ENCODE measurements at regions not wholly inside any gene's neighbourhood (a gene's known extent, or its start where the extent isn't known, plus 50 kb on each side); places are given as distances from the start of the nearest gene placed in this dataset.

DNA sequence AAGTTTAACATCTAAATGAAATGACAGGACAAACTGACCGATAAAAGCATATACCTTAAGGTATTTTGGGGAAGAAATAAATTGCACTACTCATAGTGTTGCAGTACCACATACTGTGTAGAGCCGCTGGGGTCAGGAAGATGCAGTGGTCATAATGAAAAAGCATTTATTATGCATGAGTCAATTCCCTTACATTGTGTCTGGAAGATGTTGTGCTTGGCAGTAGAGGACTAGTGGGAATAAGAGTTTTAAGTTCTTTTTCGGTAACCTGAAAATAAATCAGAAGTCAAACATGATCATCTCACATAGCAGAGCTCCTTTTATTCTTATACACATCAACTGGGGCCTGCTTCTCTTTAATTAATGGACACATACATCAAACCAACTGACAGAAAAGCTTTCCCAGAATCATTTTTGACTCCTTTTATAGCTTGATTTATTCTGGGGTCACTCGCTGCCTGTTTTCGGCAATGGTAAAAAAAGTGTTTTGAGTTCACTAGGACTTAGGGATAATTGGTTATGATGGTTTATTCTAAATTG is 262.5 kb upstream of the CHD1 start:
- TF ChIP-seq RXRA (IDR thresholded peaks at IDR 0.05; ENCODE audit: insufficient read depth, low read depth, low read length) (no peak), CHD2 (IDR thresholded peaks at IDR 0.05; ENCODE audit: low read length) (no peak), CBX5 (IDR thresholded peaks at IDR 0.05; ENCODE audit: low read depth, low read length) (no peak), POLR2A (IDR thresholded peaks at IDR 0.05; ENCODE audit: control extremely low read depth in 1 of 2, low read depth in 2 of 2, low read length in 2 of 2) (no peak), BRCA1 (IDR thresholded peaks at IDR 0.05; ENCODE audit: low read depth, low read length) (no peak), GABPA (IDR thresholded peaks at IDR 0.05; ENCODE audit: borderline replicate concordance, insufficient read depth, low read length) (no peak), RFX5 (IDR thresholded peaks at IDR 0.05; ENCODE audit: borderline replicate concordance, low read depth, low read length) (no peak), ZNF274 (IDR thresholded peaks at IDR 0.05; ENCODE audit: borderline replicate concordance, extremely low read depth, low read length) (no peak)
- TF ChIP-seq, protein P1, sequence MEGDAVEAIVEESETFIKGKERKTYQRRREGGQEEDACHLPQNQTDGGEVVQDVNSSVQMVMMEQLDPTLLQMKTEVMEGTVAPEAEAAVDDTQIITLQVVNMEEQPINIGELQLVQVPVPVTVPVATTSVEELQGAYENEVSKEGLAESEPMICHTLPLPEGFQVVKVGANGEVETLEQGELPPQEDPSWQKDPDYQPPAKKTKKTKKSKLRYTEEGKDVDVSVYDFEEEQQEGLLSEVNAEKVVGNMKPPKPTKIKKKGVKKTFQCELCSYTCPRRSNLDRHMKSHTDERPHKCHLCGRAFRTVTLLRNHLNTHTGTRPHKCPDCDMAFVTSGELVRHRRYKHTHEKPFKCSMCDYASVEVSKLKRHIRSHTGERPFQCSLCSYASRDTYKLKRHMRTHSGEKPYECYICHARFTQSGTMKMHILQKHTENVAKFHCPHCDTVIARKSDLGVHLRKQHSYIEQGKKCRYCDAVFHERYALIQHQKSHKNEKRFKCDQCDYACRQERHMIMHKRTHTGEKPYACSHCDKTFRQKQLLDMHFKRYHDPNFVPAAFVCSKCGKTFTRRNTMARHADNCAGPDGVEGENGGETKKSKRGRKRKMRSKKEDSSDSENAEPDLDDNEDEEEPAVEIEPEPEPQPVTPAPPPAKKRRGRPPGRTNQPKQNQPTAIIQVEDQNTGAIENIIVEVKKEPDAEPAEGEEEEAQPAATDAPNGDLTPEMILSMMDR (IDR thresholded peaks at IDR 0.05; ENCODE audit: control extremely low read depth in 1 of 3, insufficient read depth in 1 of 3, low read depth in 1 of 3, low read length in 3 of 3) = no peak
- TF ChIP-seq, protein P2, sequence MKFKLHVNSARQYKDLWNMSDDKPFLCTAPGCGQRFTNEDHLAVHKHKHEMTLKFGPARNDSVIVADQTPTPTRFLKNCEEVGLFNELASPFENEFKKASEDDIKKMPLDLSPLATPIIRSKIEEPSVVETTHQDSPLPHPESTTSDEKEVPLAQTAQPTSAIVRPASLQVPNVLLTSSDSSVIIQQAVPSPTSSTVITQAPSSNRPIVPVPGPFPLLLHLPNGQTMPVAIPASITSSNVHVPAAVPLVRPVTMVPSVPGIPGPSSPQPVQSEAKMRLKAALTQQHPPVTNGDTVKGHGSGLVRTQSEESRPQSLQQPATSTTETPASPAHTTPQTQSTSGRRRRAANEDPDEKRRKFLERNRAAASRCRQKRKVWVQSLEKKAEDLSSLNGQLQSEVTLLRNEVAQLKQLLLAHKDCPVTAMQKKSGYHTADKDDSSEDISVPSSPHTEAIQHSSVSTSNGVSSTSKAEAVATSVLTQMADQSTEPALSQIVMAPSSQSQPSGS (IDR thresholded peaks at IDR 0.05; ENCODE audit: low read length) = no peak
- TF ChIP-seq, protein P3, sequence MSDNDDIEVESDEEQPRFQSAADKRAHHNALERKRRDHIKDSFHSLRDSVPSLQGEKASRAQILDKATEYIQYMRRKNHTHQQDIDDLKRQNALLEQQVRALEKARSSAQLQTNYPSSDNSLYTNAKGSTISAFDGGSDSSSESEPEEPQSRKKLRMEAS (IDR thresholded peaks at IDR 0.05) = no peak
- TF ChIP-seq, protein P4, sequence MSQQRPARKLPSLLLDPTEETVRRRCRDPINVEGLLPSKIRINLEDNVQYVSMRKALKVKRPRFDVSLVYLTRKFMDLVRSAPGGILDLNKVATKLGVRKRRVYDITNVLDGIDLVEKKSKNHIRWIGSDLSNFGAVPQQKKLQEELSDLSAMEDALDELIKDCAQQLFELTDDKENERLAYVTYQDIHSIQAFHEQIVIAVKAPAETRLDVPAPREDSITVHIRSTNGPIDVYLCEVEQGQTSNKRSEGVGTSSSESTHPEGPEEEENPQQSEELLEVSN (IDR thresholded peaks at IDR 0.05) = no peak

Measured in H1 (cell line).